ENCODE measurements at regions not wholly inside any gene's neighbourhood (a gene's known extent, or its start where the extent isn't known, plus 50 kb on each side); places are given as distances from the start of the nearest gene placed in this dataset.

DNA sequence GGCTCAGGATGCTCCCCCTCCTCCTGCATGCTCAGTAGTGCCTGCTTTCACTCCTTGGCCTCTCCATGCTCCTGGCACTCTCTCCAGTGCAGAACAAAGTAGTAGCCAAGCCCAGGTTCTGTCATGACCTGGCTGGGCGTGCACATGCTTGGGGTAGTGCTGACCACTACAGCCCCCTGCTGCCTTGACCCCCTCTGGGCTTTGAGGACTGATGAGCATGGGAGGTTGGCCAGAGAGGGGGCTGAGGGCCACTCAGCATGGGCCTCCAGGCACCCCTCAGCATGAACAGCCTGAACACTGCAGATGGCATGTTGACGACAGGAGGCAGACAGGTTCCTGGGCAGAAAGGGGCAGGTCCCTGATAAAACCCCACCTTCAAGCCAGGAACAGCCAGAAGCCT lies 935.7 kb upstream of the PRMT6 start:
- no peak for TF ChIP-seq POLR2AphosphoS5 (IDR thresholded peaks at IDR 0.05; ENCODE audit: low read depth, low read length)
- TF ChIP-seq, protein P1, sequence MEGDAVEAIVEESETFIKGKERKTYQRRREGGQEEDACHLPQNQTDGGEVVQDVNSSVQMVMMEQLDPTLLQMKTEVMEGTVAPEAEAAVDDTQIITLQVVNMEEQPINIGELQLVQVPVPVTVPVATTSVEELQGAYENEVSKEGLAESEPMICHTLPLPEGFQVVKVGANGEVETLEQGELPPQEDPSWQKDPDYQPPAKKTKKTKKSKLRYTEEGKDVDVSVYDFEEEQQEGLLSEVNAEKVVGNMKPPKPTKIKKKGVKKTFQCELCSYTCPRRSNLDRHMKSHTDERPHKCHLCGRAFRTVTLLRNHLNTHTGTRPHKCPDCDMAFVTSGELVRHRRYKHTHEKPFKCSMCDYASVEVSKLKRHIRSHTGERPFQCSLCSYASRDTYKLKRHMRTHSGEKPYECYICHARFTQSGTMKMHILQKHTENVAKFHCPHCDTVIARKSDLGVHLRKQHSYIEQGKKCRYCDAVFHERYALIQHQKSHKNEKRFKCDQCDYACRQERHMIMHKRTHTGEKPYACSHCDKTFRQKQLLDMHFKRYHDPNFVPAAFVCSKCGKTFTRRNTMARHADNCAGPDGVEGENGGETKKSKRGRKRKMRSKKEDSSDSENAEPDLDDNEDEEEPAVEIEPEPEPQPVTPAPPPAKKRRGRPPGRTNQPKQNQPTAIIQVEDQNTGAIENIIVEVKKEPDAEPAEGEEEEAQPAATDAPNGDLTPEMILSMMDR (IDR thresholded peaks at IDR 0.05), result no peak
- TF ChIP-seq SIN3A (IDR thresholded peaks at IDR 0.05; ENCODE audit: borderline replicate concordance, insufficient read depth, low read depth, low read length), result no peak
- no peak for TF ChIP-seq TCF7L2 (IDR thresholded peaks at IDR 0.05; ENCODE audit: low read depth, low read length)

All from Panc1 (cell line).